GM06990 (cell line): ENCODE measurements at regions not wholly inside any gene's neighbourhood (a gene's known extent, or its start where the extent isn't known, plus 50 kb on each side); places are given as distances from the start of the nearest gene placed in this dataset.

Experiments
- DNase-seq: peaks from one replicate; pipeline ENCODE4 v3.0.0-alpha.2; 2011; ENCODE audit not compliant: insufficient read length; ENCODE audit errors: extremely low read depth
- H3K27me3 ChIP-seq: replicated peaks from 2 replicates; pipeline ENCODE4 v1.6.0; 2011; ENCODE audit warnings: low read length; ENCODE audit not compliant: control insufficient read depth, insufficient read depth
- H3K36me3 ChIP-seq: 2 replicates; pipeline ENCODE4 v1.5.1; 2011; ENCODE audit warnings: low read length; ENCODE audit not compliant: control insufficient read depth, insufficient read depth
- H3K4me3 ChIP-seq: replicated peaks from 2 replicates; pipeline ENCODE4 v1.5.1; 2011; ENCODE audit warnings: low read depth, mild to moderate bottlenecking, control low read depth, low read length
- TF ChIP-seq, protein P1 (sequence below): IDR thresholded peaks from 2 replicates; pipeline ENCODE4 v1.5.1; 2011; ENCODE audit warnings: low read length, control low read depth, mild to moderate bottlenecking, inconsistent platforms; ENCODE audit not compliant: insufficient read depth, poor library complexity, severe bottlenecking

DNA sequence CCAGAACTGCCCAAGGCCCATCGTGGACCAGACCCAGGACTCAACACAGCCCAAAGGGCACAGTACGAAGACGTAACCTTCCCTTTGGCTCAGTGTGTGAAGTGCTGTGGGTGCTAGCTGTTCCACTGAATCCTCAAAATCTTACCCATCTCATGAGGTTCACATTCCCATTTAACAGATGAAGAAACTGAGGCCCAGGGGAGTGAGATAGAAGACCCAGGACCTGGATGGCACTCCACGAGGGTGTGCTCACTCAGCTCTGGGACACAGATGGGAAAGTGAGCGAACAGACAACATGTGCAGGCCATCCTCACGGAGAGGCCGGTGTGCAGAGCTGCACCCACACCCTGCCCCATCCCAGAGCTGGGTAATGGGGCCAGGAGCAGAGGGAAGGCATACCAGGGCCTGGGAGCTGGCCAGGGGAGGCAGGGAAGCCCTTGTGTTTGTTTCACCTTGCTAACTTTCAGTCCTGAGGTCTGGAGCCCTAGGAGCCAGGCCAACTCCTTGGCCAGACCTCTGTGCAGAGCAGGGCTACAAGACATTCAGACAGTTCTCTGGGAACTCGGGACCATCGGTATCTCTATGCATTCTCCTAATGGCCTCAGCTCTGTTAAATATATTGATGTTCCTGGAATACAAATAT, 100.3 kb upstream of the ZMIZ1 start:
- TF ChIP-seq, protein P1, sequence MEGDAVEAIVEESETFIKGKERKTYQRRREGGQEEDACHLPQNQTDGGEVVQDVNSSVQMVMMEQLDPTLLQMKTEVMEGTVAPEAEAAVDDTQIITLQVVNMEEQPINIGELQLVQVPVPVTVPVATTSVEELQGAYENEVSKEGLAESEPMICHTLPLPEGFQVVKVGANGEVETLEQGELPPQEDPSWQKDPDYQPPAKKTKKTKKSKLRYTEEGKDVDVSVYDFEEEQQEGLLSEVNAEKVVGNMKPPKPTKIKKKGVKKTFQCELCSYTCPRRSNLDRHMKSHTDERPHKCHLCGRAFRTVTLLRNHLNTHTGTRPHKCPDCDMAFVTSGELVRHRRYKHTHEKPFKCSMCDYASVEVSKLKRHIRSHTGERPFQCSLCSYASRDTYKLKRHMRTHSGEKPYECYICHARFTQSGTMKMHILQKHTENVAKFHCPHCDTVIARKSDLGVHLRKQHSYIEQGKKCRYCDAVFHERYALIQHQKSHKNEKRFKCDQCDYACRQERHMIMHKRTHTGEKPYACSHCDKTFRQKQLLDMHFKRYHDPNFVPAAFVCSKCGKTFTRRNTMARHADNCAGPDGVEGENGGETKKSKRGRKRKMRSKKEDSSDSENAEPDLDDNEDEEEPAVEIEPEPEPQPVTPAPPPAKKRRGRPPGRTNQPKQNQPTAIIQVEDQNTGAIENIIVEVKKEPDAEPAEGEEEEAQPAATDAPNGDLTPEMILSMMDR, result no peak
- no peak for DNase-seq
- Histone ChIP-seq H3K4me3 (no peak overlapping the region), H3K36me3 (no peaks in the 10 kb centered on the region), H3K27me3 (no peaks in the 10 kb centered on the region; the same call in none of the 2 replicates)

DNA sequence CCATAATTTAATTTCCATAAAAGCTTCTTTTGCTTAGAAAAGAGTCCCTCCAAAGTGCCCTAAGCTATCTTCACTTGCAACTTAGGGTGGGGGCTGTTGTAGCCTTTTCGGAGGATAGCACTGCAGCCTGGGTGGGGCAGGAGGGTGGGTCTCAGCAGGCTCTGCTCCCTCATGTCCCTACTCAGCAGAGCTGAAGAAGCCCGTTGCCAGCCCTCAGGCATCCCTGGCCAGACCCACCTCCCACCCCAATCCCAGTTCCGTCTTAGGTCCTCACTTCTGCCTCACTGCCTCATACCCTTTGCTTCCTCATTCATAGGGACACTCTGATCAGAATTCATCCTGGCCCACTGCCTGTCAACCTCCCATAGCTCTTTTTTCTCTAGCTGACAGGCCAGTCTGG, 99.8 kb upstream of the ZMIZ1 start:
- TF ChIP-seq, protein P1, result no peak
- no peak for DNase-seq
- Histone ChIP-seq H3K36me3 (no peaks in the 10 kb centered on the region), H3K4me3 (no peak overlapping the region), H3K27me3 (no peaks in the 10 kb centered on the region; the same call in none of the 2 replicates)

DNA sequence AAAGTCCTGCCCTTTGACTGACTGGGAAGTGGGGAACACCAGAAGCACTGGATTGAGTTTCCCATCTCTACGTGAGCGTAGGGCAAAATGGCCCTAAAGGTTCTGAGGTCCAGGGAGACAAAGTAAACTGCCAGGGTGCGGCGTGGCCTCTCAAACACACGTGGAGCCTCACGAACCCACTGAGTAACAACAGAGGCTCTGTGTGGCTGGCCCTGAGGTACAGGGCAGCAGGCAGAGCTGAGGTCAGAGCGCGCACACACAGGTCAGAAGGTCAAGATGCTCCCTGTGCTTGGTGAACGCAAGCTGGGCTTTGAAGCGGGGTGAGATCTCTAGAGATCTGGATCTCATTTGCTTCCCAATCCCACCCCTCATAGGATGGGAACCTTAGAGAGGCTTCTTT, 99.0 kb upstream of the ZMIZ1 start:
- TF ChIP-seq, protein P1, result no peak
- no peak for DNase-seq
- H3K36me3 ChIP-seq, result no peaks in the 10 kb centered on the region
- no peaks in the 10 kb centered on the region; the same call in 1 of the 2 replicates for H3K27me3 ChIP-seq
- H3K4me3 ChIP-seq, result no peak overlapping the region

DNA sequence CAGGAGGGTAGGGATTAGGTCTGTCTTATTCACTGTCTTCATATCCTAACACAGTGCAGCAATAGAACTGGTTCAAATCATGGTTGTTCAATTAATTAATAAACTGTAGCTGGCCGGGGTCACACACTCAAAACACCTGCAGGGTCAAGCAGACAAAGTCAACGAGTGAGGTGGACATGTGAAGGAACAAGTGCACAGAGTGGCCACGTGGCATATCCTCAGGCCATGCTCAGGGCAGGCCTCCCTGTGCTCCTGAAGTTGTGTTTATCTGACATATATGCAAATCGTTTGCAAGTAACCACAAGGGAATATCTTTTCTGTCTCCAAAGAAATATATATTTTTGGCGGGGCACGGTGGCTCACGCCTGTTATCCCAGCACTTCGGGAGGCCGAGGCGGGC, 98.5 kb upstream of the ZMIZ1 start:
- no peak for DNase-seq
- H3K36me3 ChIP-seq, result no peaks in the 10 kb centered on the region
- TF ChIP-seq, protein P1, result no peak
- H3K27me3 ChIP-seq, result no peaks in the 10 kb centered on the region; the same call in 1 of the 2 replicates
- H3K4me3 ChIP-seq, result no peak overlapping the region

DNA sequence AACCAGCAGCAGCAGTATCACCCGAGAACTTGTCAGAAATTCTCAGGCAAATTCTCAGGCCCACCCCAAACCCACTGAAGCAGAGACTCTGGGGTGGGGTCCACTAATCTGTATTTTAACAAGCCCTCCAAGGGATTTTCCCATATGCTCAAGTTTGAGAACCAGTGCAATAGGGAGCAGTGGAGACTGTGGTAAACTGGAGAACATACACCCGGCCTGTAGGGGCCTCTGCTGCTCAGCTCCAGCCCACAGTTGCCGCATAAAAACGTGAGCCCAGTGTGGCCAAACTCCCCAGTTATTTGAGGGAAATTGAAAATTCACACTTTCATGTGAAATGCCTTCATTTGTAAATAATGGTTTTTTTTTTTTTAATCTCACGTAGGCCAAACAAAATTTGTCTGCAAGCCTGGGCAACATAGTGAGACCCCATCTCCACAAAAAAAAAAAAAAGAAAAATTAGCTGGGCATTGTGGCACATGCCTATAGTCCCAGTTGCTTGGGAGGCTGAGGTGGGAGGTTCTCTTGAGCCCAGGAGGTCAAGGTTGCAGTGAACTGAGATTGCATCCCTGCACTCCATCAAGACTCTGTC, 97.6 kb upstream of the ZMIZ1 start:
- TF ChIP-seq, protein P1, result no peak
- DNase-seq, result no peak
- Histone ChIP-seq H3K4me3 (no peak overlapping the region), H3K27me3 (no peaks in the 10 kb centered on the region; the same call in 1 of the 2 replicates), H3K36me3 (no peaks in the 10 kb centered on the region)
